ENCODE measurements at regions not wholly inside any gene's neighbourhood (a gene's known extent, or its start where the extent isn't known, plus 50 kb on each side); places are given as distances from the start of the nearest gene placed in this dataset.

DNA sequence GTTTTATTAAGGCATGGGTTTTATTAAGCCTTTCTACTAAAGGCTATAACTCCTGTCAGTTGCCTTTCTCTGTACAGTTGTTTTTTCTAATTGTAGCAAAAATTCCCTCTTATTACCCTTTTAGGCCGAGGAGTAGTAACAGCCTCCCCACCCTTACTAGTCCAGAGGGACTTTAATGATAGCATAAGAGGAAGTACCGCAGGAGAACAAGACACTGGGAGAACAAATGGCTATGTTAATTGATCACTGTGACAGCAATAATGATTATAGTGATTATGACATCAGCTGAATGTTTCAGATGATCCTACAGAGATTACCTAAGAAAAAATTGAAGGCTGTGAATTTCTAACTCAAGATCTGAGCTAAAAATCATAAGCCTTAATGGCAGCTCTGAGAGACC lies 383.0 kb upstream of the PTBP2 start:
- no peak overlapping the region for H3K27ac Mint-ChIP-seq (ENCODE audit: unreplicated experiment)

GRCh38 chr1:96340686-96341085 lies 380.9 kb upstream of the PTBP2 start:
- H3K9me3 Mint-ChIP-seq (ENCODE audit: unreplicated experiment) = peaks cover 5% of the 10 kb centered on the region
- no peak overlapping the region for H3K27ac Mint-ChIP-seq (ENCODE audit: unreplicated experiment)

More for the DNA sequence above, 383.0 kb upstream of the PTBP2 start:
- Mint-ChIP-seq H3K4me3 (ENCODE audit: unreplicated experiment) (no peak overlapping the region), H3K36me3 (ENCODE audit: unreplicated experiment) (no peaks in the 10 kb centered on the region), H3K4me1 (ENCODE audit: low read depth, unreplicated experiment) (peaks cover 26% of the 10 kb centered on the region), H3K27me3 (ENCODE audit: unreplicated experiment) (no peaks in the 10 kb centered on the region), H3K9me3 (ENCODE audit: unreplicated experiment) (peaks cover 5% of the 10 kb centered on the region)
- DNase-seq = no peak
- TF ChIP-seq, protein P1, sequence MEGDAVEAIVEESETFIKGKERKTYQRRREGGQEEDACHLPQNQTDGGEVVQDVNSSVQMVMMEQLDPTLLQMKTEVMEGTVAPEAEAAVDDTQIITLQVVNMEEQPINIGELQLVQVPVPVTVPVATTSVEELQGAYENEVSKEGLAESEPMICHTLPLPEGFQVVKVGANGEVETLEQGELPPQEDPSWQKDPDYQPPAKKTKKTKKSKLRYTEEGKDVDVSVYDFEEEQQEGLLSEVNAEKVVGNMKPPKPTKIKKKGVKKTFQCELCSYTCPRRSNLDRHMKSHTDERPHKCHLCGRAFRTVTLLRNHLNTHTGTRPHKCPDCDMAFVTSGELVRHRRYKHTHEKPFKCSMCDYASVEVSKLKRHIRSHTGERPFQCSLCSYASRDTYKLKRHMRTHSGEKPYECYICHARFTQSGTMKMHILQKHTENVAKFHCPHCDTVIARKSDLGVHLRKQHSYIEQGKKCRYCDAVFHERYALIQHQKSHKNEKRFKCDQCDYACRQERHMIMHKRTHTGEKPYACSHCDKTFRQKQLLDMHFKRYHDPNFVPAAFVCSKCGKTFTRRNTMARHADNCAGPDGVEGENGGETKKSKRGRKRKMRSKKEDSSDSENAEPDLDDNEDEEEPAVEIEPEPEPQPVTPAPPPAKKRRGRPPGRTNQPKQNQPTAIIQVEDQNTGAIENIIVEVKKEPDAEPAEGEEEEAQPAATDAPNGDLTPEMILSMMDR (IDR thresholded peaks at IDR 0.05; ENCODE audit: partially characterized antibody, unreplicated experiment) = no peak

DNA sequence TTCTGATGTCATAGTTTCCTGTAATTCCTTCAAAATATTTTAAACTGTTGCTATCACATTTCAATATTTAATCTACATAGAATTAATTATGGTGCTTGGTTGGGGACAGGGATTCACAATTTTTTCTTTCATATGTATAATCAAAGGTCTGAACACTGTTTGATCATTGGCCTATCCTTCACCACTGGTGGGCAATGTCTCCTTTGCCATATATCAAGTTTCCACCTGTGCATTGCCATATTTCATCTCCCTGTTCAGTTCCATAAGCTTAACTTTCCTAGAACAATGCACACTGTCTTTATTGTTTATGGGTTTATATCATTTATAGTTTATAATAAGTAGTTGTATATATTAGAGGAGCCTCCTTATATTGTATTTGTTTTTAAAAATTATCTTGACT lies 374.9 kb upstream of the PTBP2 start:
- no peak for DNase-seq
- Mint-ChIP-seq H3K36me3 (ENCODE audit: unreplicated experiment) (no peaks in the 10 kb centered on the region), H3K9me3 (ENCODE audit: unreplicated experiment) (peaks cover under 1% of the 10 kb centered on the region), H3K27me3 (ENCODE audit: unreplicated experiment) (no peaks in the 10 kb centered on the region), H3K4me1 (ENCODE audit: low read depth, unreplicated experiment) (peaks cover 13% of the 10 kb centered on the region), H3K4me3 (ENCODE audit: unreplicated experiment) (no peak overlapping the region), H3K27ac (ENCODE audit: unreplicated experiment) (no peak overlapping the region)
- TF ChIP-seq, protein P1 (IDR thresholded peaks at IDR 0.05; ENCODE audit: partially characterized antibody, unreplicated experiment) = no peak

More at GRCh38 chr1:96340686-96341085, 380.9 kb upstream of the PTBP2 start:
- H3K27me3 Mint-ChIP-seq (ENCODE audit: unreplicated experiment) = no peaks in the 10 kb centered on the region
- no peaks in the 10 kb centered on the region for H3K36me3 Mint-ChIP-seq (ENCODE audit: unreplicated experiment)
- peaks cover 26% of the 10 kb centered on the region for H3K4me1 Mint-ChIP-seq (ENCODE audit: low read depth, unreplicated experiment)
- TF ChIP-seq, protein P1 (IDR thresholded peaks at IDR 0.05; ENCODE audit: partially characterized antibody, unreplicated experiment) = no peak
- H3K4me3 Mint-ChIP-seq (ENCODE audit: unreplicated experiment) = no peak overlapping the region
- no peak for DNase-seq

GRCh38 chr1:96349896-96350295 lies 371.7 kb upstream of the PTBP2 start:
- Mint-ChIP-seq H3K9me3 (ENCODE audit: unreplicated experiment) (no peaks in the 10 kb centered on the region), H3K27me3 (ENCODE audit: unreplicated experiment) (no peaks in the 10 kb centered on the region), H3K27ac (ENCODE audit: unreplicated experiment) (no peak overlapping the region), H3K4me1 (ENCODE audit: low read depth, unreplicated experiment) (no peaks in the 10 kb centered on the region), H3K36me3 (ENCODE audit: unreplicated experiment) (no peaks in the 10 kb centered on the region), H3K4me3 (ENCODE audit: unreplicated experiment) (no peak overlapping the region)
- TF ChIP-seq, protein P1 (IDR thresholded peaks at IDR 0.05; ENCODE audit: partially characterized antibody, unreplicated experiment) = no peak
- DNase-seq = no peak

- DNase-seq = no peak
- Mint-ChIP-seq H3K4me3 (ENCODE audit: unreplicated experiment) (no peak overlapping the region), H3K9me3 (ENCODE audit: unreplicated experiment) (no peaks in the 10 kb centered on the region), H3K27ac (ENCODE audit: unreplicated experiment) (no peak overlapping the region), H3K36me3 (ENCODE audit: unreplicated experiment) (no peaks in the 10 kb centered on the region), H3K27me3 (ENCODE audit: unreplicated experiment) (no peaks in the 10 kb centered on the region), H3K4me1 (ENCODE audit: low read depth, unreplicated experiment) (no peaks in the 10 kb centered on the region)
- TF ChIP-seq, protein P1 (IDR thresholded peaks at IDR 0.05; ENCODE audit: partially characterized antibody, unreplicated experiment) = no peak
Measured at GRCh38 chr1:96352733-96353132, 368.9 kb upstream of the PTBP2 start.
